GM19351 (cell line): ENCODE measurements at regions not wholly inside any gene's neighbourhood (a gene's known extent, or its start where the extent isn't known, plus 50 kb on each side); places are given as distances from the start of the nearest gene placed in this dataset.
"Not testable (repeated sequence)": the region's sequence is repeated elsewhere in the genome, so short reads cannot be mapped to it uniquely, and the experiment has no call there.

Experiments used
- ATAC-seq: cut with Tn5 transposase; IDR thresholded peaks from one replicate; pipeline ENCODE4 v1.9.1; 2021; ENCODE audit warnings: mild to moderate bottlenecking, moderate library complexity; ENCODE audit not compliant: unreplicated experiment

DNA sequence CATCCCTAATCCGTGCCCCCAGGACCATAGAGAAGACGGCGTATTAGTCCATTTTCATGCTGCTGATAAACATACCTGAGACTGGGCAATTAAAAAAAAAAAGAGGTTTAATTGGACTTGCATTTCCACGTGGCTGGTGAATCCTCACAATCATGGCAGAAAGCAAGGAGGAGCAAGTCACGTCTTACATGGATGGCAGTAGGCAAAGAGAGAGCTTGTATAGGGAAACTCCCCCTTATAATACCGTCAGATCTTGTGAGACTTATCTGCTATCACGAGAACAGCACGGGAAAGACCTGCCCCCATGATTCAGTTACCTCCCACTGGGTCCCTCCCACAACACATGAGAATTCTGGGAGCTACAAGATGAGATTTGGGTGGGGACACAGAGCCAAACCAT is 145.8 kb upstream of the G2E3 start:
- not testable (repeated sequence) for ATAC-seq

DNA sequence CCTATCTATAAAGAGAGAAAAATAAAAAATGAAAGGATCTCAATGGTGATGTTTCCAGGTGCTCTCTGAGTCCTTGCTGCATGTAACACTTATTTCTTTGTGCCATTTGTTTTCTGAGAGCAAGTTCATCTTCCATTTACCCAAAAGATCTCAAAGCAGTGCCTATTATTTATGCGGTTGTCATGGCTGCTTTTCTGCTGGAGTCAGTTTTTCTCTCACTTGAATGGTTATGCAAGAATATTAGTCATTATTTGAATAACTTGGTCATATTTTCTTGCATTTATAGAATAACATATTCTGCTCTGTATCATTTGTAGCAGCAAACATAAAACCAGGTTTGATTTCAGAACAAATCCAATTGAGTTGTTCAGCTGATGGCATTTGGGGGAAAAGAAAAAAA is 141.8 kb upstream of the G2E3 start:
- ATAC-seq = no peak

DNA sequence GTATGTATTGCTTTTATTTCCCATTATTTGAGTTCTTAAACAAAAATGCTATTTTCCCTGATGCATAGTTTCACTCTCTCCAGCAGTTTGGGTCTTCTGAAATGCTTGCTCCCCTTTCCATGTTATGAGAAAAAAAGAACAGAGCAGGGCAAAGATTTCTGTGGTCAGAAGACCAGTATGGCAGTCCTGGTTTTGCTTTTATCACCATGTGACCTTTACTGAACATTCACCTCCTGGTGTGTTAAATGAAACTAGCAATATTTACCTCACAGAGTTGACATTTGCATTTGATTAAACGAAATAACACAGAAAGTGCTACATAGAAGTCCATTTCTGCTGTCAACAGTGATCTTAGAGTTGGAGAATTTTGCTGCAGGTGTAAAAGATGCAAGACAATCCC is 141.0 kb upstream of the G2E3 start:
- ATAC-seq = no peak

DNA sequence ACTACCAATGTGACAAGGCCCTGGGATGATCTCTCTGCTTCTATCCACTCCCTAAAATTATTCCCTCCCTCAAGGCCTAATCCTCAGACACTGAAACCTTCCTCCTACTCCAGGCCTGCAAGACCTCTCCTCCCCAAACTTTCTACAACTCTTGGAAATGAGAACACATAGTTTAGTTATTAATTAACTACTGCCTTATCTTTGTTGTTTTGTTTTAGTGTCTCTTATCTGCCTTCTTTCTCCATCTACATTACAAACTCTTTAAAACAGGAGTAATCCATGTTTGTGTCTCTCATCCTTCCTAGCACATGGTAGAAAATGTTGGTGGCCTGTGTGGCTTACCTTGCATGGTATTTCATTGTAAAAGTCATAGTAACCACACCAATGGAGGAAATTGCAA is 139.9 kb upstream of the G2E3 start:
- no peak for ATAC-seq

DNA sequence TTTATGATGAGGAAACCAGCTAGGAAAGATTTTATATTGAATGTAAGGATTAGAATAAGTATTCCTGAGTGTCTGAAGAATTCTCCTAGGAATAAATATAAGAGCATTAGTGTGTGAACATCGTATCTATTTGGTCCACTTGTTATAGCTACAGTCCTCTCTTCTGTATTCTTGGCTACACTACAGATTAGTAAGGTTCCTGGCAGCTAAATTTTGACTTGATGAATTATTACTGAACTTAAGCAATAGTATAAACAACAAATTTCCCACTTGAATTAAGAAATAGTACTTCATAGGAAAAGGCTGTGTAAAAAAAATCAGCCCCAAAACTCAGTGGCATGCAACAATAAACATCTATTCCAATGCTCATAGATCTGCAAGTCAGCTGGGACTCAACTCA is 138.4 kb upstream of the G2E3 start:
- ATAC-seq = no peak

DNA sequence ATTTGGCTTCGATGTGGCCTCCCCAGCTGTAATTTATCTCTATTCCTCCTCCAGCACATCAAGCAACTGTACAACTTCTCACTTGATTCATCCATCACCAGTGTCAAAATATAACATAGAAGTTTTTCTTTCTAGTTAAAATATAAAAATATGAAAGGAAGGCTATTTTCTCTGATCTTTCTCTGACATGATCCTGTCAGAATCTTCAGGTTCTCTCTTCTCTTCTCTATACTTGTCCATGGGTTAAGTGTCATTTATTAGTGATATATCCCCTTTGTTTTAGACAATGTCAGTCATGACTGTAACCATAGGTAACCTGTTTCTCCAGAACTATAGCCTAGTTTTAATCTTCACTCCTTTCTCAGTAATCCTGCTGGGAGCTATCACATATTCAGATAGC is 132.5 kb upstream of the G2E3 start:
- ATAC-seq = no peak

DNA sequence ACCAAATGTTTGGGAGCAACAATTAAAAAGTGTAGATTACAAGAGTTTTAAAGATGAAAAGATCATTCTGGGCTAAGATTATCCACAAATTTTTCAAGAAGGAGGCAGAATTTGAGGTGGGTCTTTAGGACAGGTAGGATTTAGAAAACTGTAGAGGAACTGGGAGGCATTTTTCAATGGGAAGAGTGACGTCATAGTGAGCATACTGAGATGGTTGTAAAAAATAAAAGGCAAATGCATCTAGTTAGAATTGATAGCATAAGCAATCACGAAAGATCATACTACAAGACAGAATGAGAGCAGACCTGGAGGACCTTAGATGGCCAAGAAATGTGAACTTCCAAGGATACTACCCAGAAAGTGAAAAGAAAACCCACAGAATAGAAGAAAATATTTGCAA is 131.6 kb upstream of the G2E3 start:
- no peak for ATAC-seq

DNA sequence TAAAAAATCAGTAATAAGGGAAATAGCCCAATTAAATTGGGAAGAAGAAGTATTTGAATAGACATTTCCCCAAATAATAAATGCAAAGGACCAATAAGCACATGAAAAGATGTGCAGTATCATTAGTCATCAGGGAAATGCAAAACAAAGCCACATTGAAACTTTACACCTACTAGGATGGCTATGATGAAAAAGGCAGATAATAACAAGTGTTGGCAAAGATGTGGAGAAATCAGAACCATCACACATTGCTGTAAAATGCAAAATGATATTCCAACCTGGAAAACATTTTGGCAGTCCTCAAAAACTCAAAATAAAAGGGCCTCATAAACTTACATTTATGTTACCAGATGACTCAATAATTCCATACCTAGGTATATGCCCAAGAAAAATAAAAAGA is 131.1 kb upstream of the G2E3 start:
- no peak for ATAC-seq

DNA sequence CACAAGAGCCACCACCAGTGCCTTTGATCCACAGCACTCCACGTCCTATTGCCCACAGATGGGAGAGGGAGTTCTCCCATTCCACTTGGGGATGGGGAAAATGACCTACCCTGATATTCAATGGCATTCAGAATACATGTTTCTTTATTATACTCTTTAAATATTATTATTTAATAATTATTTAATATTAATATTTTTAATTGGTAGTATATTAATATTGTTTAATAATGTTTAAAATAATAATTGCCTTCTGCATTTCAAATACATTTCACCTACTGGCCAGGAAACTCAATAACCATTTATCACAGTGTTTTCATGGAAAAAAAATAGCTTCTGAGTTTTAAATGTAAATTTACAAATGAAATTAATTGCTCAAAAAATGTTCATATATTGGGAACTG is 127.4 kb upstream of the G2E3 start:
- ATAC-seq = no peak

DNA sequence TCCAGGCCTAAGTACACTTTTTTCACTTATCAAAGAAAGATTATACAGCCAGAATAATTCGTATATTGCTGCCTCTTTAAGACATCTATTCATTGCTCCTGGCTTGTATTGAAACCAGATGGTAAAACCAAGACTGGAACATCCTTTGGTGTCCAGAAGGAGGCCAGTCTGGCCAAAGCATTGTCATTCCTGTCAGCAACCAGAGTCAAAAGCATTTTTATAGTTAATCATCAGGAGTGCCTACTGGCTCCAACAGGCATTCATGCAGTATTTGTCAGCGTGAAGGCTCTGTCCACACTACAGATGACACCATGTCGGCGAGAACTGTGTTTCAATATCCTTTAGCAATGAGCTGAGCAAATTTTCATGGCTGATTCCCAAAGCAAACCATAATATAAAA is 118.0 kb upstream of the G2E3 start:
- ATAC-seq = no peak

DNA sequence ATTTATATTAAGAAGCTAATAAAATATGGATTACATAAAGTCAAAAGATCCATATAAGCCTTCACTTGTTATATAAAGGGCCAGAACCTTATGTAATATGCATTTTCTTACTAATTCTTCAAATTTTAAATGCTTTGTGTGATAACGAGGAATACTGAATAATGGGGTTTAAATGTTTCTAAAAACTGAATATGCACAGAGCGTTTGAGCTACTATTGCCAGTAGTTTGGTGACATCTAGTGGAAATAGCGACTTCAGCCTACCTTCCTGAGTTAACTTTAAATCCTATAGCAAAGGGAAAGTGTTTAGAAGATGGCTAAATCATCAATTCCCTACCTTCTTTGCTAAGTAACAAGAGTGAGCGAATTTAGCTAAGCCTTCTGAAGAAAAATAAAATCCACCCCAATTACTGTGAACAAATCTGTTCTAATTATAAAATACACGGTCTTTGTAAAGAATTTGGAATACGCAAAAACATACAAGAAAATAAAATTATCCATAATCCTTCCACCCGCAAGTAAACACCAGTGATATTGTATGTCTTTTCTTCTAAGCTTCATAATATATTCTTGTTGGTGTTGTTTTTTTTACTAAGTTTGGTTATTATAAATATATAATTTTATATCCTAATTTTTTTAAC is 115.5 kb upstream of the G2E3 start:
- ATAC-seq = peak; percentile 63

DNA sequence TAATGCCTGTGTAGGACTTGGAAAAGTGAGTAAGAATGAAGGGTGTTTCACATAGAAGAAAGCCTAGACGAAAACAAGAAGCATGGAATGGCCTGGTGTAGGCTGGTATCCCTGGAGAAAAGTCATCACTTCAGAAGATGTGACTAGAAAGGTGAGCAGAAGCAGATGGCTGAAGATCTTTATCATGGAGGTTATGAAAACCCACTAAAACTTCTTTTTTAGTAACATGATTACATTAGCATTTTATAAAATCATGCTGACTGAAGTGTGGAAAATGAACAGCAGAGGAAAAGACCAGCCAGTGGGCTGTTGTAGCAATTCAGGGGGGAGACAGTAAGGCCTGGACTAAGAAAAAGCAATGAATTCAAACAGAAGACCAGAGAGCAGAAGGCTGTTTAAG is 114.5 kb upstream of the G2E3 start:
- no peak for ATAC-seq

DNA sequence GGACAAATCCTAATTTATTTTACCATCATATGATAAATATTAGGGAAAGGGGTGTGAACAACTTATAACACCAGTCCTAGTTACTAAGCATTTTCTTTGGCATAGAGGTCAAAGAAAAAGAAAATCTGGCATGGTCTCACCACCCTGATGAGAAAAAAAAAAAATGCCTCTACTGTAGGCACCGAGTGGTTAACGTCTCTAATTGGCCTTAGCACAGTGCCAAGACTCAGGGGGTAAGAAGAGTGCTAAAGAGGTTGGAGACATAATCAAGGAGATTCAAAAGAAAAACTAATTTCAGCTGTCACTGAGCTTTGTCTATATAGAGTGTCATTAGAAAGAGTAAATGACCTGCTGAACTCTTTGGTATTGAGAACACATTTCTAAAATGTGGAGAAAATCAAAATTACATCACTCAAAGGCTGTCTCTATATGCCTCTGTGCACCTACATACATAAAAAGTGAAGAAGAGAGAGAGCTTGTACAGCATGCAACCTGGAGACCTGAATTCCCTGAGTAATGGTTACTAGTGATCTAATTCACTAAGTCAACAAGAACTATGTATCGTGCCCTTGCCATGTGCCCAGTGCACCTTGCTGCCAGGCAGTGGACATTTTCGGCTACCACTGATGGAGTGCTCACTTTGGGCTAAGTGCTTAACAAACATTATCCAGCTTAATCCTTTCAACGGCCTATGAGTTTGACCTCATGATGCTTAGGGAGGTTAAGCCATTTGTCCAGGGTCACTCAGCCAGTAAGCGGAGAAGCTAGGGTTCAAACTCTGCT is 113.8 kb upstream of the G2E3 start:
- ATAC-seq = no peak

DNA sequence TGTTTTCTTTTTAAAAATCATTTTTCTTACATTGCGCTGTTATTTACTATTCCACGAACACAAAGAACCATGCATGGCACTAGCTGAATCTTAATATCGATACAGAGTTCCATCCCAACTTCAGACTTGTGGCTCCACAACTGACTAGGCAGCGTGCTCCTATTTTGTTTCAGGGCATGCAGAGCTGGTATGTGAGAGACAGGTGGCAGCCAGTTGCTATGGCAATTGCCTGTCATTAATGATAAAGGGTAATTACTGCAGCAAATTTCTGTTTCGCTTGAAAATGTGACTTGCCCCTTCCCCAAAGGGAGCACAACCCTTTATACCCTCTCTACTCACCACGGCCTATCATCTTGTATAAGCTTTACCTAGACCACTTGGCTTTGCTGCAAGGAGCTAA is 113.1 kb upstream of the G2E3 start:
- no peak for ATAC-seq

DNA sequence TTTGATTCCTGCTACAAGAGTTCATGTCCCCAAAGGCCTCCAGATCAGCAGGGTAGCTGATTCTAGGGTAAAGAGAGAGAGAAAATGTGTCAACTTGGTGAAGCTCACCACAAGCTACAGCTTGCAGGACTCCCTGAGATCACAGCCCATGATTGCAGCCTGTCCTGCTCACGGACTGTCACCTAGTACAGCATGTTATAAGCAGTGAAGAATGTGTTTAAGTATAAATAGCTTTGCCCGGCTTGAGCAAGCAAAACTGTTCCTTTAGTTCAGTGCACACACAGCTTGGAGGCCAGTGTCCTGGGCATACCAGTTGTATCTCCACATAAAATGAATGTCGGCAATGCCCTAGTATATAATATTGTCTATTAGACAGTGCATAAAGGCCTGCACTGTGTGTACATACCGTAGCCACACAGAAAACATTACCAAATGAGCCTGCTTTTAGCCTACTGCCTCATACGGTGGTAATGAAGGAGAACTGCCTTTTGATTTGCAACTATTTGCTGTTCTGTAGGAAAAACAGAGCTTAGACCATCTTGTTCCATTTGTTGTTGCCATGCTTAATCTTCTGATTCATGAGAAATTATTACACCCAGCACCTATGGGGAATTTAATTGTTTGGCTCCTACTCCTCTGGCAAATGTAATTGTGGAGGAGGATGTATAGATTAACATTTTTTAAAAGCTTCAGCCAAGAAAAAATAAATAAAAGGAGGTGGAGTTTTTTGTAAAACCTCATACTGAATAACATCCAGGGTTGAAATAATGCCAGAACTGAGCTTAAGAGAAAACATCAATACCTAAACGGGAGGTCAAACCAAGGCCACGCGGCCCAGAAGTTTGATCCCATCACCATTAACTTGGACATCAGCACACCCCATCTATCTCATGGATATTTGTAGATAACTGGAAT is 108.1 kb upstream of the G2E3 start:
- no peak for ATAC-seq

DNA sequence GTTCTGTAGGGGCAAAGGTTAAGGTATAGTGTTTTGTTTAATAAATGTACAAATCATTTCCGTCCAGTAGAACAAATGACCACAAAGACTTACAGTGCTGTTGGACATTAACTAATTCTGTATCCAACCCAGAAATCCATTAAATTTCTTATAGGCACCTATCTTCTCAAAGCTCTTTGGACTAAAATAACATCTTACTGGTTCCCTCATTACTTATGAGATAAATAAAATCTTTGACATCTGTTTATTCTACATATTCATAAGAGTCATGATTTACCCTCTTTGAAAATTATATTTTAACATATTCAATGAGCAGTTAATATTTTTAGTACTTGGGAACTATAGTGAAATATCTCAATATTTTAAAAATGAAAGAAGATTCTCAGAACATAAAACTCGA is 102.7 kb upstream of the G2E3 start:
- ATAC-seq = no peak

DNA sequence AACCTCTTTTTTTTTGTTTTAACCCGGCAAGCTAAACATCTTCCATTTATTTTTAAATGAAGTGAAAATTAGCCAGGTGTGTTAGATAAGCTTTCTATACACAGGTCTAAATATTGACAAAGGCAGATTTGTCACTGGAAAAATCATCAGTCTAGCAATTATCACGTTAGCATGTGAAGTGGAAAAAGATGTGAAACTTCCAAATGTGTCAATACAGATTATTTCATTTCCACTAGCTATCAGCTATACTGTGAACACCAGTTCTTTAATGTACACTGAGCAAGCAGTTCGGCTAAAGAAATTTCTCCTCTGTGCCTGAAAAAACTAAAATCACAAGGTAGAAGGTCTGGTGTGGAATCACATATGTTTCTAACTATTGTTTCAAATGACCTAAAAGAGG is 96.6 kb upstream of the G2E3 start:
- no peak for ATAC-seq

DNA sequence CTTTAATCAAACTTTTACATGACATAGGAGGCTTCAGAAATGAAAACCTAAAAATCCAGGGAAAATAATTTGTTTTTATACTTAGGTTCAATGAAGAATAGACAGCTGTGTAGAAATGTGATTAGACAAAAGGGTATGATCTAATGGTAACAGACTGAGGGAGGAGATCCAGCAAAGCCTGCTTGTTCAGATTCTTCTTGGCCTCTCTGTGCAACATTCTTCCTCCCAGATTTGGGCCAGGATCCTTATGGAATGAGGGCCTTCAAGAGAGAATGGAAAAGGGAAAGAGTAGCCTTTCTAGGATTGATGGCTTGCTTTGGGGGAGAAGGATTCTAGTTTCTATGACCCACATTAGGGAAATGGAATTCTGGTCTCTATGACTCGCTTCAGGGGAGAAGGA is 94.5 kb upstream of the G2E3 start:
- ATAC-seq = no peak

DNA sequence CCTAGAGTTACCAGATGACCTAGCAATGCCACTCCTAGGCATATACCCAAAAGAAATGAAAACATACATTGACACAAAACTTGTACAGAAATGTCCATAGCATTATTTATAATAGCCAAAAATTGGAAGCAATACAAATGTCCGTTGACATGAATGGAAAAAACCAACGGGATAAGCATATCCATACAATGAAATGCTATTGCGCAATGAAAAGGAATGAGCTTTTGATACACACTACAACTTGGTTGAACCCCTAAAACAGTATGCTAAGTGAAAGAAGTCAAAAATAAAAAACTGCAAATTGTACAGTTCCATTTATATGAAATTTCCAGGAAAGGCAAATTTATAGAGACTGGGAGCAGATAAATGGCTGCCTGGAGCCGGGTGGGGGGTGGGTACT is 90.6 kb upstream of the G2E3 start:
- ATAC-seq = no peak

DNA sequence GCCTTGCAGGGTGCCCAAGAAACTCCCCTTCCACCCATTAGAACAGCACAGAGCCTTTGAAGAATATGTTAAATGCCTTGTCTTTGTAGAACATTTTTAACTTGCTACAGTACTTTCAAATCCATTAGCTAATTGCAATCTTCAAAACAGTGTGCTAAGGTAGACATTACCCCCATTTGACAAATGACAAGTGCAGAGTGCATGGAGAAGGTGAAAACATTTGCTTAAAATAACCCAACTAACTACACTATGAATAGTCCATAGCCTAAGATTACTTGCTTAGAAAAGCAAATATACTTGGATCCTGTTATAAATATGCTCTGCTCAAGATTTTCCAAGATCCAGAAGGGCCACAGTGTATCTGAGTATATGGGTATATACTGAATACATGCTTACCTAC is 87.0 kb upstream of the G2E3 start:
- ATAC-seq = no peak

DNA sequence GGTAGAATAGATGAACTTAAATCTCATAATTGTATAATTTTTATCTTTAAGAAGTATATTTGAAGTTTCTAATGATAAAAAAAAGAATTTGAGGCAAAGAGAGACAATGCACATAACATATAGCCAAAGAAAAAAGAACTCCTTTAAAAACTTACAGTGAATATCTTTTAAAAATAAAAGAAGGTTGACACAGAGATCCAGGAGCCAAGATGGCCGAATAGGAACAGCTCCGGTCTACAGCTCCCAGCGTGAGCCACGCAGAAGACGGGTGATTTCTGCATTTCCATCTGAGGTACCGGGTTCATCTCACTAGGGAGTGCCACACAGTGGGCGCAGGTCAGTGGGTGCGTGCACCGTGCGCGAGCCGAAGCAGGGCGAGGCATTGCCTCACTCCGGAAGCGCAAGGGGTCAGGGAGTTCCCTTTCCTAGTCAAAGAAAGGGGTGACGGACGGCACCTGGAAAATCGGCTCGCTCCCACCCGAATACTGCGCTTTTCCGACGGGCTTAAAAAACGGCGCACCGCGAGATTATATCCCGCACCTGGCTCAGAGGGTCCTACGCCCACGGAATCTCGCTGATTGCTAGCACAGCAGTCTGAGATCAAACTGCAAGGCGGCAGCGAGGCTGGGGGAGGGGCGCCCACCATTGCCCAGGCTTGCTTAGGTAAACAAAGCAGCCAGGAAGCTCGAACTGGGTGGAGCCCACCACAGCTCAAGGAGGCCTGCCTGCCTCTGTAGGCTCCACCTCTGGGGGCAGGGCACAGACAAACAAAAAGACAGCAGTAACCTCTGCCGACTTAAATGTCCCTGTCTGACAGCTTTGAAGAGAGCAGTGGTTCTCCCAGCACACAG is 84.9 kb upstream of the G2E3 start:
- ATAC-seq = not testable (repeated sequence)
